Upper lobe of right lung (tissue), 1 donor: ENCODE measurements at regions not wholly inside any gene's neighbourhood (a gene's known extent, or its start where the extent isn't known, plus 50 kb on each side); places are given as distances from the start of the nearest gene placed in this dataset.
A peak's percentile ranks its signal among the peaks of the same experiment; 100 is the strongest.

ENCODE experiments used
- ATAC-seq: fragments of 200-7000 bp; cut with Tn5 transposase; one replicate; pipeline ENCODE4 v1.9.1; 2020; ENCODE audit warnings: mild to moderate bottlenecking, moderate library complexity
- DNase-seq: peaks from one replicate; pipeline ENCODE4 v3.0.0-alpha.2; 2020
- H3K27ac ChIP-seq: fragments of 200-600 bp; one replicate; pipeline ENCODE4 v1.8.0; 2022
- H3K27me3 ChIP-seq: fragments of 200-600 bp; one replicate; pipeline ENCODE4 v1.8.0; 2022; ENCODE audit warnings: mild to moderate bottlenecking
- H3K36me3 ChIP-seq: fragments of 200-600 bp; one replicate; pipeline ENCODE4 v1.8.0; 2022
- H3K4me1 ChIP-seq: fragments of 200-600 bp; one replicate; pipeline ENCODE4 v1.8.0; 2022
- H3K4me3 ChIP-seq: fragments of 200-600 bp; one replicate; pipeline ENCODE4 v1.8.0; 2022; ENCODE audit warnings: mild to moderate bottlenecking
- H3K9me3 ChIP-seq: fragments of 200-600 bp; one replicate; pipeline ENCODE4 v1.8.0; 2022
- intact Hi-C: fragments of 100-400 bp; cut with DNase I; formaldehyde crosslinking; loops from one replicate; pipeline ENCODE4 v1.11.0; 2022
- TF ChIP-seq, protein P1 (sequence below): fragments of 200-600 bp; IDR thresholded peaks from one replicate; pipeline ENCODE4 v1.8.0; 2022; ENCODE audit warnings: antibody characterized with exemption
- donor health status: DM: no; HTN: yes; CAD: no; lungs with severe emphysema.

GRCh38 chr20:16119909-16120308, 453.3 kb downstream of the KIF16B start:
- Histone ChIP-seq H3K9me3 (no peaks in the 10 kb centered on the region), H3K27me3 (no peaks in the 10 kb centered on the region), H3K27ac (no peak overlapping the region), H3K36me3 (no peaks in the 10 kb centered on the region), H3K4me3 (no peak overlapping the region), H3K4me1 (peaks cover 5% of the 10 kb centered on the region)
- ATAC-seq (no peak), DNase-seq (no peak)
- TF ChIP-seq, protein P1, sequence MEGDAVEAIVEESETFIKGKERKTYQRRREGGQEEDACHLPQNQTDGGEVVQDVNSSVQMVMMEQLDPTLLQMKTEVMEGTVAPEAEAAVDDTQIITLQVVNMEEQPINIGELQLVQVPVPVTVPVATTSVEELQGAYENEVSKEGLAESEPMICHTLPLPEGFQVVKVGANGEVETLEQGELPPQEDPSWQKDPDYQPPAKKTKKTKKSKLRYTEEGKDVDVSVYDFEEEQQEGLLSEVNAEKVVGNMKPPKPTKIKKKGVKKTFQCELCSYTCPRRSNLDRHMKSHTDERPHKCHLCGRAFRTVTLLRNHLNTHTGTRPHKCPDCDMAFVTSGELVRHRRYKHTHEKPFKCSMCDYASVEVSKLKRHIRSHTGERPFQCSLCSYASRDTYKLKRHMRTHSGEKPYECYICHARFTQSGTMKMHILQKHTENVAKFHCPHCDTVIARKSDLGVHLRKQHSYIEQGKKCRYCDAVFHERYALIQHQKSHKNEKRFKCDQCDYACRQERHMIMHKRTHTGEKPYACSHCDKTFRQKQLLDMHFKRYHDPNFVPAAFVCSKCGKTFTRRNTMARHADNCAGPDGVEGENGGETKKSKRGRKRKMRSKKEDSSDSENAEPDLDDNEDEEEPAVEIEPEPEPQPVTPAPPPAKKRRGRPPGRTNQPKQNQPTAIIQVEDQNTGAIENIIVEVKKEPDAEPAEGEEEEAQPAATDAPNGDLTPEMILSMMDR: no peak
- intact Hi-C loops: no loop called here

- peaks cover 5% of the 10 kb centered on the region for H3K4me1 ChIP-seq
- TF ChIP-seq, protein P1: no peak
- no peaks in the 10 kb centered on the region for H3K9me3 ChIP-seq
- H3K36me3 ChIP-seq: no peaks in the 10 kb centered on the region
- ATAC-seq: peak; percentile 30
- no peak overlapping the region for H3K4me3 ChIP-seq
- intact Hi-C loops: no loop called here
- no peak for DNase-seq
- H3K27me3 ChIP-seq: no peaks in the 10 kb centered on the region
- no peak overlapping the region for H3K27ac ChIP-seq
These were observed 457.2 kb downstream of the KIF16B start for GRCh38 chr20:16115911-16116552.

GRCh38 chr20:16113736-16114135, 459.5 kb downstream of the KIF16B start:
- TF ChIP-seq, protein P1: no peak
- Histone ChIP-seq H3K9me3 (no peaks in the 10 kb centered on the region), H3K4me3 (no peak overlapping the region), H3K4me1 (peaks cover 5% of the 10 kb centered on the region), H3K27ac (no peak overlapping the region), H3K27me3 (no peaks in the 10 kb centered on the region), H3K36me3 (no peaks in the 10 kb centered on the region)
- intact Hi-C loops: no loop called here
- ATAC-seq (no peak), DNase-seq (no peak)

GRCh38 chr20:16111852-16112412, 461.3 kb downstream of the KIF16B start:
- Histone ChIP-seq H3K27ac (no peak overlapping the region), H3K27me3 (no peaks in the 10 kb centered on the region), H3K36me3 (no peaks in the 10 kb centered on the region), H3K4me3 (no peak overlapping the region), H3K4me1 (peaks cover 5% of the 10 kb centered on the region), H3K9me3 (no peaks in the 10 kb centered on the region)
- ATAC-seq: no peak
- intact Hi-C loops: no loop called here
- TF ChIP-seq, protein P1: no peak
- DNase-seq: no peak

DNA sequence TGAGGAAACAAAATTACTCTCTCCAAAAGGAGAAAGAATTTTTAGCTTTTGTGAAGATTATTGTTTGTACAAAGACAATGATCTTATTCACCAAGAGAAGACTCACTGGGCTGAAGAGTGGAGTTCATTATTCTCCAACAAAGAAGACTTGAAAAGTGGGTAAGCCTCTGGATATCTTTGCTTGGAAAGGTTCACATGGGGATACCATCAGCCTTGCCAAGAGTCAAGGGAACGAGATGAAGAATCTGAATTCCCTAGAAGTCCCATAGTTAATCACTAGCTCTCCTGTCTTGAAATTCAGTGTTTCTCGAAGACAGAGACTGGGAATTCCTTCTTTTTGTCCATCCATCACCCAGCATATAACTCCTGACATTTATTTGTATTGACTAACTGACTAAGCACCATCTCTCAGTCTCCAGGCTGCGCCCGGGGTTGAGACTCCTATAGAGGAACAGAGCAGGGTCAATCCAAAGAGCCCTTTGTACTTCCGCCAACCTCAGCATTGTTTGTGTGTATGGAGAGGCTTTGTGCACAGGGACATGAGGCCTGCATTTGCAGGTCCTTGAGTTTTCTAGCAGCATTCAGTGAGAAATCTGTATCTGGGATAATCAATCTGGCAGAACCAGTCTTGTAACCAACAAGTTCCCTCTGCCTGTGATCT, 461.9 kb downstream of the KIF16B start:
- Histone ChIP-seq H3K9me3 (no peaks in the 10 kb centered on the region), H3K4me3 (no peak overlapping the region), H3K36me3 (no peaks in the 10 kb centered on the region), H3K27me3 (no peaks in the 10 kb centered on the region), H3K27ac (no peak overlapping the region), H3K4me1 (peaks cover 2% of the 10 kb centered on the region)
- intact Hi-C loops: no loop called here
- ATAC-seq (peak; percentile 41), DNase-seq (no peak)
- TF ChIP-seq, protein P1: no peak
